H9 (cell line): ENCODE measurements at regions not wholly inside any gene's neighbourhood (a gene's known extent, or its start where the extent isn't known, plus 50 kb on each side); places are given as distances from the start of the nearest gene placed in this dataset.

Experiments used
- DNase-seq: peaks from one replicate; pipeline ENCODE4 v3.0.0-alpha.2; 2017
- H2AFZ ChIP-seq: one replicate; pipeline ENCODE4 v1.6.1; 2013; ENCODE audit warnings: mild to moderate bottlenecking, low read length, control low read depth, moderate library complexity
- H2AK5ac ChIP-seq: 2 replicates; pipeline ENCODE4 v1.6.1; 2013; ENCODE audit warnings: low read length, control low read depth, mixed read lengths; ENCODE audit not compliant: insufficient read length
- H2BK120ac ChIP-seq: one replicate; pipeline ENCODE4 v1.6.1; 2013; ENCODE audit warnings: low read depth, mild to moderate bottlenecking, low read length, control low read depth, inconsistent platforms; ENCODE audit not compliant: poor library complexity, severe bottlenecking
- H2BK12ac ChIP-seq: 2 replicates; pipeline ENCODE4 v1.6.1; 2013; ENCODE audit warnings: low read length, control low read depth, mixed read lengths, low read depth; ENCODE audit not compliant: insufficient read length
- H2BK15ac ChIP-seq: 2 replicates; pipeline ENCODE4 v1.6.1; 2013; ENCODE audit warnings: low read depth, low read length, control low read depth
- H2BK20ac ChIP-seq: one replicate; pipeline ENCODE4 v1.6.1; 2013; ENCODE audit warnings: low read depth, mild to moderate bottlenecking, low read length, control low read depth, inconsistent platforms; ENCODE audit not compliant: poor library complexity, severe bottlenecking
- H2BK5ac ChIP-seq: 2 replicates; pipeline ENCODE4 v1.6.1; 2013; ENCODE audit warnings: low read length, control low read depth, mixed read lengths; ENCODE audit not compliant: insufficient read length
- H3K14ac ChIP-seq: 2 replicates; pipeline ENCODE4 v1.6.1; 2013; ENCODE audit warnings: low read length, control low read depth; ENCODE audit not compliant: insufficient read depth
- H3K18ac ChIP-seq: 2 replicates; pipeline ENCODE4 v1.6.1; 2013; ENCODE audit warnings: low read depth, mild to moderate bottlenecking, mixed read lengths, low read length, control low read depth; ENCODE audit not compliant: insufficient read length
- H3K23ac ChIP-seq: 2 replicates; pipeline ENCODE4 v1.6.1; 2013; ENCODE audit warnings: low read length, control low read depth, mixed read lengths, low read depth; ENCODE audit not compliant: insufficient read length
- H3K23me2 ChIP-seq: 2 replicates; pipeline ENCODE4 v1.6.1; 2013; ENCODE audit warnings: low read depth, mild to moderate bottlenecking, mixed read lengths, low read length, control low read depth; ENCODE audit not compliant: insufficient read length, poor library complexity, severe bottlenecking
- H3K27ac ChIP-seq: 2 replicates; pipeline ENCODE4 v1.5.1; 2013; ENCODE audit warnings: low read length, control low read depth, mixed read lengths, low read depth; ENCODE audit not compliant: insufficient read length
- H3K27me3 ChIP-seq: 2 replicates; pipeline ENCODE4 v1.6.1; 2013; ENCODE audit warnings: low read length, control low read depth, inconsistent platforms; ENCODE audit not compliant: insufficient read depth
- H3K4ac ChIP-seq: 2 replicates; pipeline ENCODE4 v1.6.1; 2013; ENCODE audit warnings: low read depth, mild to moderate bottlenecking, control low read depth, inconsistent platforms, low read length, moderate library complexity
- H3K4me1 ChIP-seq: 2 replicates; pipeline ENCODE4 v1.6.1; 2013; ENCODE audit warnings: low read length, control low read depth, inconsistent platforms; ENCODE audit not compliant: insufficient read depth
- H3K4me2 ChIP-seq: 2 replicates; pipeline ENCODE4 v1.6.1; 2013; ENCODE audit warnings: low read length, control low read depth, mixed read lengths; ENCODE audit not compliant: insufficient read length, insufficient read depth
- H3K56ac ChIP-seq: 2 replicates; pipeline ENCODE4 v1.6.1; 2013; ENCODE audit warnings: low read depth, mild to moderate bottlenecking, mixed read lengths, low read length, control low read depth; ENCODE audit not compliant: insufficient read length
- H3K79me1 ChIP-seq: 2 replicates; pipeline ENCODE4 v1.6.1; 2013; ENCODE audit warnings: low read depth, mild to moderate bottlenecking, moderate library complexity, low read length, control low read depth, inconsistent platforms; ENCODE audit not compliant: insufficient read depth, poor library complexity, severe bottlenecking
- H3K79me2 ChIP-seq: 2 replicates; pipeline ENCODE4 v1.6.1; 2013; ENCODE audit warnings: low read length, control low read depth, inconsistent platforms; ENCODE audit not compliant: insufficient read depth
- H3K9ac ChIP-seq: 2 replicates; pipeline ENCODE4 v1.6.1; 2013; ENCODE audit warnings: low read length, control low read depth, mixed read lengths; ENCODE audit not compliant: insufficient read length; ENCODE audit errors: extremely low read depth
- H3K9me3 ChIP-seq: one replicate; pipeline ENCODE4 v1.6.1; 2013; ENCODE audit warnings: low read depth, low read length, inconsistent platforms; ENCODE audit not compliant: control insufficient read depth
- H3T11ph ChIP-seq: one replicate; pipeline ENCODE4 v1.6.1; 2013; ENCODE audit warnings: mild to moderate bottlenecking, low read length, control low read depth, inconsistent platforms
- H4K20me1 ChIP-seq: one replicate; pipeline ENCODE4 v1.6.1; 2013; ENCODE audit not compliant: control insufficient read depth, insufficient read length, insufficient read depth
- H4K5ac ChIP-seq: 2 replicates; pipeline ENCODE4 v1.6.1; 2013; ENCODE audit warnings: low read depth, mild to moderate bottlenecking, mixed read lengths, low read length, control low read depth; ENCODE audit not compliant: insufficient read length
- H4K8ac ChIP-seq: replicated peaks from 2 replicates; pipeline ENCODE4 v1.6.1; 2013; ENCODE audit warnings: low read length, control low read depth, mixed read lengths, low read depth; ENCODE audit not compliant: insufficient read length
- H4K91ac ChIP-seq: 2 replicates; pipeline ENCODE4 v1.6.1; 2013; ENCODE audit warnings: low read depth, mild to moderate bottlenecking, moderate library complexity, mixed read lengths, low read length, control low read depth; ENCODE audit not compliant: insufficient read length
- H3K27ac Mint-ChIP-seq, 3 experiments: 2 replicates in 2 of 3; 3 replicates in 1 of 3; pipeline ENCODE4 v1.8.0; 2020 to 2021; ENCODE audit warnings: mixed read lengths in 3 of 3, mild to moderate bottlenecking in 1 of 3, moderate library complexity in 1 of 3
- H3K27me3 Mint-ChIP-seq: 2 replicates; pipeline ENCODE4 v1.8.0; 2021; ENCODE audit warnings: low read depth, mild to moderate bottlenecking, moderate library complexity, mixed read lengths
- H3K36me3 Mint-ChIP-seq, 3 experiments: 2 replicates in 2 of 3; 3 replicates in 1 of 3; pipeline ENCODE4 v1.8.0; 2020 to 2021; ENCODE audit warnings: low read depth in 3 of 3, mixed read lengths in 3 of 3; ENCODE audit not compliant: insufficient read depth in 1 of 3
- H3K4me1 Mint-ChIP-seq, 2 experiments: 2 replicates each; pipeline ENCODE4 v1.8.0; 2020; ENCODE audit warnings: mixed read lengths in 2 of 2
- H3K4me3 Mint-ChIP-seq, 2 experiments: 2 replicates in 1 of 2; 3 replicates in 1 of 2; pipeline ENCODE4 v1.8.0; 2020 to 2021; ENCODE audit warnings: mild to moderate bottlenecking in 2 of 2, mixed read lengths in 2 of 2, moderate library complexity in 1 of 2
- H3K9me3 Mint-ChIP-seq, 2 experiments: 2 replicates in 1 of 2; 3 replicates in 1 of 2; pipeline ENCODE4 v1.8.0; 2020; ENCODE audit warnings: mild to moderate bottlenecking in 2 of 2, mixed read lengths in 2 of 2, moderate library complexity in 1 of 2
- WGBS: extraction: QIAGEN DNeasy Blood & Tissue Kit; methylation state at CpG from one replicate; pipeline ENCODE4 v1.1.7; 2013; ENCODE audit warnings: missing lambda C conversion rate, low lambda C conversion rate, mixed read lengths; ENCODE audit not compliant: insufficient read length; ENCODE audit errors: extremely low coverage; 5-methylcytosine and 5-hydroxymethylcytosine counted together
- TF ChIP-seq, protein P1 (sequence below): fragments of 200-600 bp; sonication (generic); conservative IDR thresholded peaks from 3 replicates; pipeline ENCODE4 v1.8.0; 2021; ENCODE audit warnings: antibody characterized with exemption, mild to moderate bottlenecking

DNA sequence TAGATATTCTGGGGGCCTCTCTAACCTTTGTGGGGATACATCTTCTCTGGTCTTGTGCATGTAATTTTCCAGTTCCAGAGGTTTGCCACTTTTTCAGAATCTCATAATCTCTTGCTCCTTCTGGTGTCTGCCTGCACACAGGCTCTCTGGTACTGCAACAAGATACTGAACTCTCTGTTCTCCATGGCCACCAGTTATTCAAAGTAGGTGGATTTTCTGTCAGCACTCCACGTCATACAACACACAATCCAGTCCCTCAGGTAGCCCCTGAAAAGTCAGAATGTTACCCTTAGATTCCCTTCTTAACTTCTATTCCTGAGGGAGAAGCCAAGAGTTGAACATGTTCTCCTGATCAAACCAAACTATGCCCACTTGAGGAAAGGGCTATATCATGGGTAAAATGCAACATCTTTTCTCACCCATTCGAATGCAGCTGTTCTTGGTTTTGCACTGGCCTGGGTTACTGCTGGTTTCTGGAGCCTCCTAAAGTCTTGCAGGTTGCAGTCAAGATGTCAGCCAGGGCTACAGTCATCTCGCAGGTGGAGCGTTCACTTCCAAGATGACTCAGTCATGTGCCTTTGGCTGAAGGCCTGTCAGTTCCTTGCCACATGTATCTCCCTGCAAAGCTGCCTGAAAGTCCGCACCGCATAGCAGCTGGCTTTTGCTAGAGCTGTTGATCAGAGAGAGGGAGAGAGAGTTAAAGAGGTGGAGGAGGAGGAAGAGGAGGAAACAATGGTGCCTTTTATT is 57.7 kb upstream of the TUBA3C start:
- no peak for DNase-seq
- Histone ChIP-seq H3K79me2 (no peaks in the 10 kb centered on the region), H3K14ac (no peak overlapping the region), H3T11ph (no peak overlapping the region), H4K20me1 (no peaks in the 10 kb centered on the region), H2BK120ac (no peak overlapping the region), H4K5ac (no peak overlapping the region), H2BK15ac (no peak overlapping the region), H3K4ac (no peak overlapping the region), H3K18ac (no peak overlapping the region), H2BK5ac (no peak overlapping the region), H3K4me2 (no peak overlapping the region), H3K27ac (no peak overlapping the region), H4K91ac (no peak overlapping the region), H2AK5ac (no peak overlapping the region), H3K23me2 (no peaks in the 10 kb centered on the region), H2AFZ (no peak overlapping the region), H2BK20ac (no peak overlapping the region), H3K4me1 (no peaks in the 10 kb centered on the region), H3K23ac (no peak overlapping the region), H2BK12ac (no peak overlapping the region), H4K8ac (no peak overlapping the region), H3K9me3 (peaks cover 82% of the 10 kb centered on the region), H3K56ac (no peak overlapping the region), H3K27me3 (no peaks in the 10 kb centered on the region; the same call in 1 of the 2 replicates), H3K9ac (no peak overlapping the region), H3K79me1 (no peaks in the 10 kb centered on the region)
- Mint-ChIP-seq H3K4me3 (no peak overlapping the region), H3K27ac (no peak overlapping the region), H3K27me3 (peaks cover 4% of the 10 kb centered on the region), H3K9me3 (peaks cover 87 to 91% of the 10 kb centered on the region in 2 experiments), H3K36me3 (peaks cover 4 to 43% (median 23%) of the 10 kb centered on the region in 3 experiments; a peak in 6 of 7 replicates), H3K4me1 (no peaks in the 10 kb centered on the region)
- no CpG with 5 or more reads among the region's 6 CpGs for WGBS
- TF ChIP-seq, protein P1, sequence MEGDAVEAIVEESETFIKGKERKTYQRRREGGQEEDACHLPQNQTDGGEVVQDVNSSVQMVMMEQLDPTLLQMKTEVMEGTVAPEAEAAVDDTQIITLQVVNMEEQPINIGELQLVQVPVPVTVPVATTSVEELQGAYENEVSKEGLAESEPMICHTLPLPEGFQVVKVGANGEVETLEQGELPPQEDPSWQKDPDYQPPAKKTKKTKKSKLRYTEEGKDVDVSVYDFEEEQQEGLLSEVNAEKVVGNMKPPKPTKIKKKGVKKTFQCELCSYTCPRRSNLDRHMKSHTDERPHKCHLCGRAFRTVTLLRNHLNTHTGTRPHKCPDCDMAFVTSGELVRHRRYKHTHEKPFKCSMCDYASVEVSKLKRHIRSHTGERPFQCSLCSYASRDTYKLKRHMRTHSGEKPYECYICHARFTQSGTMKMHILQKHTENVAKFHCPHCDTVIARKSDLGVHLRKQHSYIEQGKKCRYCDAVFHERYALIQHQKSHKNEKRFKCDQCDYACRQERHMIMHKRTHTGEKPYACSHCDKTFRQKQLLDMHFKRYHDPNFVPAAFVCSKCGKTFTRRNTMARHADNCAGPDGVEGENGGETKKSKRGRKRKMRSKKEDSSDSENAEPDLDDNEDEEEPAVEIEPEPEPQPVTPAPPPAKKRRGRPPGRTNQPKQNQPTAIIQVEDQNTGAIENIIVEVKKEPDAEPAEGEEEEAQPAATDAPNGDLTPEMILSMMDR, result no peak
